Glutamatergic neuron (in vitro differentiated cells): ENCODE measurements at regions not wholly inside any gene's neighbourhood (a gene's known extent, or its start where the extent isn't known, plus 50 kb on each side); places are given as distances from the start of the nearest gene placed in this dataset.

Source experiments
- DNase-seq: peaks from one replicate; pipeline ENCODE4 v3.0.0; 2022
- H3K27ac Mint-ChIP-seq: one replicate; pipeline ENCODE4 v1.8.0; 2020; ENCODE audit warnings: mild to moderate bottlenecking, mixed read lengths, inconsistent platforms; ENCODE audit not compliant: unreplicated experiment
- H3K27me3 Mint-ChIP-seq: one replicate; pipeline ENCODE4 v1.8.0; 2020; ENCODE audit warnings: mild to moderate bottlenecking, moderate library complexity, mixed read lengths, inconsistent platforms; ENCODE audit not compliant: unreplicated experiment
- H3K36me3 Mint-ChIP-seq: one replicate; pipeline ENCODE4 v1.8.0; 2020; ENCODE audit warnings: mild to moderate bottlenecking, mixed read lengths, inconsistent platforms; ENCODE audit not compliant: unreplicated experiment
- H3K4me1 Mint-ChIP-seq: one replicate; pipeline ENCODE4 v1.8.0; 2020; ENCODE audit warnings: mild to moderate bottlenecking, low read depth, mixed read lengths, inconsistent platforms; ENCODE audit not compliant: unreplicated experiment
- H3K4me3 Mint-ChIP-seq: one replicate; pipeline ENCODE4 v1.8.0; 2020; ENCODE audit warnings: mild to moderate bottlenecking, mixed read lengths, inconsistent platforms; ENCODE audit not compliant: unreplicated experiment
- H3K9me3 Mint-ChIP-seq: one replicate; pipeline ENCODE4 v1.8.0; 2020; ENCODE audit warnings: mild to moderate bottlenecking, moderate library complexity, mixed read lengths, inconsistent platforms; ENCODE audit not compliant: unreplicated experiment
- TF ChIP-seq, protein P1 (sequence below): fragments of 200-600 bp; sonication (generic); IDR thresholded peaks from one replicate; pipeline ENCODE4 v1.5.0; 2021; ENCODE audit not compliant: partially characterized antibody, unreplicated experiment

DNA sequence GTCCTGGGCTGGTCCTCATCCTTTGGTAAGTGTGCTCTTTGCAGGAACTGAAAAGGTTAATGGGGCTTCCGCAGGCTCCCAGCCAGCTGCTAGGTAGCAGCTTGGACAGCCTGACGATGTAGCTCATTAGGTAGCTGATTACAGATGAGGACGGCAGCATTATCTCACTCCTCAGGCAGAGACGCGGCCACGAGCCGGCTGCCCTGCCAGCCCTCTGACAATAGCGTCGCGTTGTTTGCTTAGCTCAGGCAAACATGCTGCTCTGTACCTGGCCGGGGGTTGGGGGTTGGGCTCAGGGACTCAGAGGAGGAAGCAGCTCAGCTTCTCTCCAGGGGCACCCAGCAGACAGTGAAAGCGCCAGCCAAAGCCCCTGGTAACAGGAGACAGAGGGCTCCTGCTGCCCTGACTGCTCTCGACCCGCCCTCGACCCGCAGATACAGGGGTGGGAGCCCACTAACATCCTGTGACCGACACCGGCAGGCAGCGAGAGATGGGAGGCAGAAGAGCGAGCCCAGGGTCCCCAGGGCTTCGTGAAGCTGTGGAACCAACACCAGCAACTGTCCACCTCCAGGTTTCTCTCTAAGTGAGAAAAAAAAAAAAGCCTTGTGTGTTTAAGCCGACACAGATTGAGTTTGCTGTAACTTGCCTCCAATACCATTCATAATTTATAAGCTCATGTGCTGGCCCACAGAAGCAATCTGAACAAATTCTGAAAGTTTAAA lies 53.4 kb upstream of the DLK1 start:
- Mint-ChIP-seq H3K27ac (peak overlapping the region; percentile 99), H3K4me3 (peak overlapping the region; percentile 86), H3K36me3 (no peaks in the 10 kb centered on the region), H3K4me1 (peaks cover 58% of the 10 kb centered on the region), H3K27me3 (peaks cover 14% of the 10 kb centered on the region), H3K9me3 (peaks cover 24% of the 10 kb centered on the region)
- DNase-seq, result peak; percentile 81
- TF ChIP-seq, protein P1, sequence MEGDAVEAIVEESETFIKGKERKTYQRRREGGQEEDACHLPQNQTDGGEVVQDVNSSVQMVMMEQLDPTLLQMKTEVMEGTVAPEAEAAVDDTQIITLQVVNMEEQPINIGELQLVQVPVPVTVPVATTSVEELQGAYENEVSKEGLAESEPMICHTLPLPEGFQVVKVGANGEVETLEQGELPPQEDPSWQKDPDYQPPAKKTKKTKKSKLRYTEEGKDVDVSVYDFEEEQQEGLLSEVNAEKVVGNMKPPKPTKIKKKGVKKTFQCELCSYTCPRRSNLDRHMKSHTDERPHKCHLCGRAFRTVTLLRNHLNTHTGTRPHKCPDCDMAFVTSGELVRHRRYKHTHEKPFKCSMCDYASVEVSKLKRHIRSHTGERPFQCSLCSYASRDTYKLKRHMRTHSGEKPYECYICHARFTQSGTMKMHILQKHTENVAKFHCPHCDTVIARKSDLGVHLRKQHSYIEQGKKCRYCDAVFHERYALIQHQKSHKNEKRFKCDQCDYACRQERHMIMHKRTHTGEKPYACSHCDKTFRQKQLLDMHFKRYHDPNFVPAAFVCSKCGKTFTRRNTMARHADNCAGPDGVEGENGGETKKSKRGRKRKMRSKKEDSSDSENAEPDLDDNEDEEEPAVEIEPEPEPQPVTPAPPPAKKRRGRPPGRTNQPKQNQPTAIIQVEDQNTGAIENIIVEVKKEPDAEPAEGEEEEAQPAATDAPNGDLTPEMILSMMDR, result no peak

DNA sequence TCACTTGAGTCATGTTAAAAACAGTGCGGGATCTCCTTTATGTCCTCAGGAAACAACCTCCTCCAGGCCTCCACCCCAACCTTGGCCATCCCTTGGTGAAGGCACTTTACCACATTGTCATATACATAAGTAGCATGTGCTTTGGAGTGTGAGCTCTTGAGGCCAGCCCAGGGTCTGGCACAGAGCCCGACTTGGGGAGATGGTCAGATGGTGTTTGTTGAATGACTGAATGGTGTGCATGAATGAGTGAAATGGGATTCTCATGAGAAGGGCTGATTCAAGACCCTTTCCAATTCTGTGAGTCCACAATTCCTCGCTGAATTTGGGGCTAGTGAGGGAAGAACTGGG lies 52.9 kb upstream of the DLK1 start:
- peaks cover 57% of the 10 kb centered on the region for H3K4me1 Mint-ChIP-seq
- no peak for DNase-seq
- peak overlapping the region; percentile 99 for H3K27ac Mint-ChIP-seq
- TF ChIP-seq, protein P1, result no peak
- H3K36me3 Mint-ChIP-seq, result no peaks in the 10 kb centered on the region
- peaks cover 14% of the 10 kb centered on the region for H3K27me3 Mint-ChIP-seq
- H3K4me3 Mint-ChIP-seq, result peak overlapping the region; percentile 86
- peaks cover 24% of the 10 kb centered on the region for H3K9me3 Mint-ChIP-seq

DNA sequence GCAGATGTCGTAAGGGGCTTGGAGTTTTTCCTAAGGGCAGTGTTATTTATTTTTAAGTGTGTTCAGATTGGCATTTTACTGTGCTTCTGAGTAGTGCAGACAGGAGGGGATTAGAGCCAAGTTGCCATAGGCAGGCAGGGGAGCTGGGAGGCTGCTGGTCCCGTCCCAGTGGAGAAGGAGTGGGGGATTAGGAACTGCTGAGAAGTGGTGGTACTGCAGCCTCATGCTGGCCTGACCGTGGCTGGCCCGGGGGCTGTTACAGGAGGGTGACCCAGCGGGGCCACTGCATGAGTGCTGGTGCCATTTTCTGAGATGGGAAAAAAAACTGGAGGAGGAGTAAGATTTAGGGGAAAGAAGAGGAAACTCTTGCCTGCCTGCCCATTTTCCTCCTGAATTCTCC lies 52.3 kb upstream of the DLK1 start:
- DNase-seq, result no peak
- Mint-ChIP-seq H3K36me3 (no peaks in the 10 kb centered on the region), H3K27me3 (peaks cover 17% of the 10 kb centered on the region), H3K4me1 (peaks cover 53% of the 10 kb centered on the region), H3K27ac (peak overlapping the region; percentile 99), H3K9me3 (peaks cover 27% of the 10 kb centered on the region), H3K4me3 (peak overlapping the region; percentile 46)
- TF ChIP-seq, protein P1, result no peak

DNA sequence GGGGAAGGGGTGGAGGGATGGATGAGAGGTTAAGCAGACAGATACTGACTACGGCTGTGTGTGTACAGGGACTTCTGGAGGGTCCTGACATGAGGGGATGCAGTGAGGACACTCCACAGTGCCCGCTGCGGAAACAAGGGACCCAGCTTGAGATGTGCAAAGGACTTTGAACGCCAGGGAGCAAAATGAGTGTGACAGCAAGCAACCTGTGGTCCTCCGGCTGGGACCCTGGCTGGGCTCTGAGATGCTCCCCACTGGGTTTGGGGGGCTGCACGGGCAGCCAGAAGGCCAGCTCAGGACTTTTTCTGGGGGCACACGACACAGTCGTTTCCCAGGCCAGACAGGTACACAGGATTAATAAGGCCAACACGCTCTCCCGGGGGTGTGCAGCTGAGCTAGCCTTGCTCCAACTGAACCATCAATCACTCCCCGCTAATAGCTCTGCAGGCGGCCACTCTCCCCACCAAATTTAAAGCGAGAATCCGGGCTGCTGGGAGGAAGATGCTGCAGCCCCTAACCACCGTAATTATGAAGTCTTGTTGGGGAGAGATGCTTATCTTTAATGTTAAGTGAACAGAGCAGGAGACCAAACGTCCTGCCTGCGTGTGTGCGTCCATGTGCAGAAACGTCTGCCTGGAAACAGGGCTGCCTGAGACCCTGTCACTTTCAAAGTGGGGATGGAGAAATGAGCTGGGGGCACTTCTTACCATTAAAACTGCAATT lies 51.6 kb upstream of the DLK1 start:
- Mint-ChIP-seq H3K27me3 (peaks cover 17% of the 10 kb centered on the region), H3K4me3 (no peak overlapping the region), H3K36me3 (no peaks in the 10 kb centered on the region), H3K27ac (peak overlapping the region; percentile 99), H3K9me3 (peaks cover 27% of the 10 kb centered on the region), H3K4me1 (peaks cover 48% of the 10 kb centered on the region)
- TF ChIP-seq, protein P1, result no peak
- DNase-seq, result no peak
